Neural progenitor cell (in vitro differentiated cells): ENCODE measurements at regions not wholly inside any gene's neighbourhood (a gene's known extent, or its start where the extent isn't known, plus 50 kb on each side); places are given as distances from the start of the nearest gene placed in this dataset.

ENCODE experiments used
- DNase-seq: peaks from one replicate; pipeline ENCODE4 v3.0.0-alpha.2; 2016; ENCODE audit warnings: low spot score
- H2AFZ ChIP-seq: fragments of 200-600 bp; sonication (generic); replicated peaks from 2 replicates; pipeline ENCODE4 v1.6.1; 2016; ENCODE audit warnings: antibody characterized with exemption
- H3F3A ChIP-seq: fragments of 200-600 bp; sonication (generic); 2 replicates; pipeline ENCODE4 v1.6.1; 2016; ENCODE audit warnings: antibody characterized with exemption, low read depth
- H3K27ac ChIP-seq: fragments of 200-600 bp; sonication (generic); 2 replicates; pipeline ENCODE4 v1.5.1; 2016; ENCODE audit warnings: mild to moderate bottlenecking
- H3K27me3 ChIP-seq: fragments of 200-600 bp; sonication (generic); 2 replicates; pipeline ENCODE4 v1.6.1; 2016; ENCODE audit warnings: mild to moderate bottlenecking, moderate library complexity
- H3K36me3 ChIP-seq: fragments of 200-600 bp; sonication (generic); 2 replicates; pipeline ENCODE4 v1.5.1; 2016
- H3K4me1 ChIP-seq: fragments of 200-600 bp; sonication (generic); 2 replicates; pipeline ENCODE4 v1.6.1; 2016; ENCODE audit warnings: mixed run types
- H3K4me2 ChIP-seq: fragments of 200-600 bp; sonication (generic); 2 replicates; pipeline ENCODE4 v1.6.1; 2016
- H3K4me3 ChIP-seq: fragments of 200-600 bp; sonication (generic); 2 replicates; pipeline ENCODE4 v1.5.1; 2016
- H3K79me2 ChIP-seq: fragments of 200-600 bp; sonication (generic); 2 replicates; pipeline ENCODE4 v1.6.1; 2016; ENCODE audit warnings: low read depth
- H3K9ac ChIP-seq: fragments of 200-600 bp; sonication (generic); 2 replicates; pipeline ENCODE4 v1.6.1; 2016
- H3K9me3 ChIP-seq: fragments of 200-600 bp; sonication (generic); 2 replicates; pipeline ENCODE4 v1.5.1; 2016; ENCODE audit warnings: low read depth
- H4K20me1 ChIP-seq: fragments of 200-600 bp; sonication (generic); 2 replicates; pipeline ENCODE4 v1.6.1; 2016; ENCODE audit warnings: low read depth
- H3K27ac Mint-ChIP-seq: 3 replicates; pipeline ENCODE4 v1.8.0; 2021; ENCODE audit warnings: mixed read lengths
- H3K27me3 Mint-ChIP-seq: 2 replicates; pipeline ENCODE4 v1.8.0; 2022; ENCODE audit warnings: low read depth, mild to moderate bottlenecking, inconsistent platforms, moderate library complexity, mixed read lengths; ENCODE audit not compliant: insufficient read depth
- H3K36me3 Mint-ChIP-seq: 3 replicates; pipeline ENCODE4 v1.8.0; 2021; ENCODE audit warnings: mixed read lengths
- H3K4me1 Mint-ChIP-seq: 3 replicates; pipeline ENCODE4 v1.8.0; 2021; ENCODE audit warnings: mixed read lengths
- H3K4me3 Mint-ChIP-seq: 3 replicates; pipeline ENCODE4 v1.8.0; 2021; ENCODE audit warnings: mild to moderate bottlenecking, moderate library complexity, mixed read lengths
- H3K9me3 Mint-ChIP-seq: 3 replicates; pipeline ENCODE4 v1.8.0; 2020; ENCODE audit warnings: mixed read lengths
- CTCF ChIP-seq: fragments of 200-600 bp; sonication (generic); IDR thresholded peaks from 2 replicates; pipeline ENCODE4 v1.5.1; 2017; ENCODE audit warnings: antibody characterized with exemption, mild to moderate bottlenecking
- EZH2 ChIP-seq: fragments of 200-600 bp; sonication (generic); IDR thresholded peaks from 2 replicates; pipeline ENCODE4 v1.6.1; 2017; ENCODE audit warnings: antibody characterized with exemption, mild to moderate bottlenecking, moderate library complexity
- EZH2phosphoT487 ChIP-seq: fragments of 200-600 bp; sonication (generic); IDR thresholded peaks from 2 replicates; pipeline ENCODE4 v1.6.1; 2017; ENCODE audit warnings: antibody characterized with exemption

GRCh38 chr6:95923518-95923917, 92.3 kb upstream of the FUT9 start:
- peak; percentile 40 for DNase-seq
- no peak overlapping the region for H3K4me3 Mint-ChIP-seq
- Histone ChIP-seq H3K9ac (no peak overlapping the region), H3K79me2 (no peaks in the 10 kb centered on the region), H2AFZ (no peak overlapping the region), H3K9me3 (no peaks in the 10 kb centered on the region), H3K4me2 (no peak overlapping the region), H3K27me3 (no peaks in the 10 kb centered on the region), H3K36me3 (no peaks in the 10 kb centered on the region), H3F3A (no peaks in the 10 kb centered on the region), H3K27ac (no peak overlapping the region), H4K20me1 (no peaks in the 10 kb centered on the region), H3K4me3 (no peak overlapping the region), H3K4me1 (no peaks in the 10 kb centered on the region)
- no peak overlapping the region for H3K27ac Mint-ChIP-seq
- H3K27me3 Mint-ChIP-seq, result no peaks in the 10 kb centered on the region
- no peaks in the 10 kb centered on the region for H3K36me3 Mint-ChIP-seq
- no peaks in the 10 kb centered on the region for H3K9me3 Mint-ChIP-seq
- no peaks in the 10 kb centered on the region for H3K4me1 Mint-ChIP-seq
- TF ChIP-seq CTCF, result peak; percentile 66
- no peak for TF ChIP-seq EZH2
- TF ChIP-seq EZH2phosphoT487, result no peak

GRCh38 chr6:95935736-95936135, 80.0 kb upstream of the FUT9 start:
- Mint-ChIP-seq H3K4me1 (no peaks in the 10 kb centered on the region), H3K27me3 (no peaks in the 10 kb centered on the region), H3K36me3 (no peaks in the 10 kb centered on the region), H3K9me3 (no peaks in the 10 kb centered on the region), H3K4me3 (no peak overlapping the region), H3K27ac (no peak overlapping the region)
- no peaks in the 10 kb centered on the region for H3K4me1 ChIP-seq
- H3K4me2 ChIP-seq, result no peak overlapping the region
- H3K36me3 ChIP-seq, result no peaks in the 10 kb centered on the region
- DNase-seq, result no peak
- no peak overlapping the region for H3K27ac ChIP-seq
- no peaks in the 10 kb centered on the region for H3K9me3 ChIP-seq
- no peaks in the 10 kb centered on the region for H4K20me1 ChIP-seq
- no peak overlapping the region for H3K4me3 ChIP-seq
- H3F3A ChIP-seq, result no peaks in the 10 kb centered on the region
- H3K9ac ChIP-seq, result no peak overlapping the region
- H3K27me3 ChIP-seq, result no peaks in the 10 kb centered on the region
- no peaks in the 10 kb centered on the region for H3K79me2 ChIP-seq
- H2AFZ ChIP-seq, result no peak overlapping the region
- TF ChIP-seq CTCF, result no peak
- TF ChIP-seq EZH2, result no peak
- no peak for TF ChIP-seq EZH2phosphoT487

GRCh38 chr6:95946906-95947305, 68.9 kb upstream of the FUT9 start:
- no peak overlapping the region for H3K27ac ChIP-seq
- Mint-ChIP-seq H3K4me3 (no peak overlapping the region), H3K27me3 (no peaks in the 10 kb centered on the region), H3K36me3 (no peaks in the 10 kb centered on the region), H3K27ac (no peak overlapping the region), H3K9me3 (no peaks in the 10 kb centered on the region), H3K4me1 (peaks cover 4% of the 10 kb centered on the region)
- H3K36me3 ChIP-seq, result no peaks in the 10 kb centered on the region
- H3K4me2 ChIP-seq, result no peak overlapping the region
- DNase-seq, result no peak
- H4K20me1 ChIP-seq, result no peaks in the 10 kb centered on the region
- no peak overlapping the region for H3K4me3 ChIP-seq
- no peaks in the 10 kb centered on the region for H3K27me3 ChIP-seq
- no peak overlapping the region for H3K9ac ChIP-seq
- no peak overlapping the region for H2AFZ ChIP-seq
- no peaks in the 10 kb centered on the region for H3K9me3 ChIP-seq
- no peaks in the 10 kb centered on the region for H3K4me1 ChIP-seq
- no peaks in the 10 kb centered on the region for H3F3A ChIP-seq
- H3K79me2 ChIP-seq, result no peaks in the 10 kb centered on the region
- no peak for TF ChIP-seq EZH2

GRCh38 chr6:95948324-95948723, 67.5 kb upstream of the FUT9 start:
- no peak overlapping the region for H3K27ac Mint-ChIP-seq
- no peaks in the 10 kb centered on the region for H3K36me3 Mint-ChIP-seq
- H3K4me3 Mint-ChIP-seq, result no peak overlapping the region
- H3K27me3 Mint-ChIP-seq, result no peaks in the 10 kb centered on the region
- TF ChIP-seq CTCF, result no peak
- no peak for TF ChIP-seq EZH2phosphoT487
- no peak for TF ChIP-seq EZH2
- DNase-seq, result no peak
- H3K4me1 Mint-ChIP-seq, result peaks cover 4% of the 10 kb centered on the region
- no peaks in the 10 kb centered on the region for H3K27me3 ChIP-seq
- no peak overlapping the region for H2AFZ ChIP-seq
- H3K4me3 ChIP-seq, result no peak overlapping the region
- no peaks in the 10 kb centered on the region for H3K79me2 ChIP-seq
- no peaks in the 10 kb centered on the region for H3F3A ChIP-seq
- no peak overlapping the region for H3K27ac ChIP-seq
- H3K4me2 ChIP-seq, result no peak overlapping the region
- no peaks in the 10 kb centered on the region for H3K36me3 ChIP-seq
- no peaks in the 10 kb centered on the region for H3K4me1 ChIP-seq
- no peaks in the 10 kb centered on the region for H3K9me3 ChIP-seq
- H3K9me3 Mint-ChIP-seq, result no peaks in the 10 kb centered on the region
- H4K20me1 ChIP-seq, result no peaks in the 10 kb centered on the region
- H3K9ac ChIP-seq, result no peak overlapping the region
